SK-N-SH (cell line): ENCODE measurements at regions not wholly inside any gene's neighbourhood (a gene's known extent, or its start where the extent isn't known, plus 50 kb on each side); places are given as distances from the start of the nearest gene placed in this dataset.

Experiments
- CHD2 ChIP-seq: fragments of 150-350 bp; IDR thresholded peaks from 2 replicates; pipeline ENCODE4 v1.6.1; 2018; ENCODE audit warnings: low read length; ENCODE audit not compliant: partially characterized antibody
- ELF1 ChIP-seq: IDR thresholded peaks from 2 replicates; pipeline ENCODE4 v1.4.0; 2012
- EZH2phosphoT487 ChIP-seq: fragments of 200-600 bp; sonication (generic); IDR thresholded peaks from 2 replicates; pipeline ENCODE4 v1.6.1; 2017; ENCODE audit warnings: low read depth, mixed run types, mild to moderate bottlenecking, antibody characterized with exemption, moderate library complexity, borderline replicate concordance
- GATA2 ChIP-seq: sonication (generic); formaldehyde crosslinking; IDR thresholded peaks from 2 replicates; pipeline ENCODE4 v1.5.0; 2020; ENCODE audit warnings: mild to moderate bottlenecking, missing genetic modification reagents
- MAX ChIP-seq: IDR thresholded peaks from 2 replicates; pipeline ENCODE4 v1.4.0; 2012; ENCODE audit warnings: low read depth
- MEF2A ChIP-seq: IDR thresholded peaks from 2 replicates; pipeline ENCODE4 v1.4.0; 2012; ENCODE audit warnings: low read depth, borderline replicate concordance
- MXI1 ChIP-seq: IDR thresholded peaks from 2 replicates; pipeline ENCODE4 v1.6.1; 2012; ENCODE audit warnings: mild to moderate bottlenecking, low read depth, low read length, improper control_type of control experiment
- NRF1 ChIP-seq: IDR thresholded peaks from 2 replicates; pipeline ENCODE4 v1.6.1; 2012; ENCODE audit warnings: low read depth, mild to moderate bottlenecking, low read length
- RAD21 ChIP-seq: IDR thresholded peaks from 2 replicates; pipeline ENCODE4 v1.6.1; 2012; ENCODE audit warnings: mild to moderate bottlenecking, low read length
- SMC3 ChIP-seq: IDR thresholded peaks from 2 replicates; pipeline ENCODE4 v1.6.1; 2012; ENCODE audit warnings: low read depth, low read length, improper control_type of control experiment
- TAF1 ChIP-seq: IDR thresholded peaks from 2 replicates; pipeline ENCODE4 v1.6.1; 2012; ENCODE audit warnings: low read depth, mild to moderate bottlenecking, low read length, moderate library complexity, borderline replicate concordance
- TCF12 ChIP-seq: IDR thresholded peaks from 2 replicates; pipeline ENCODE4 v1.4.0; 2012
- ZBTB33 ChIP-seq: IDR thresholded peaks from 2 replicates; pipeline ENCODE4 v1.4.0; 2012; ENCODE audit warnings: low read depth, borderline replicate concordance
- TF ChIP-seq, protein P1 (sequence below): fragments of 200-600 bp; sonication (generic); IDR thresholded peaks from 2 replicates; pipeline ENCODE4 v1.6.1; 2017; ENCODE audit warnings: antibody characterized with exemption, mild to moderate bottlenecking, moderate library complexity

DNA sequence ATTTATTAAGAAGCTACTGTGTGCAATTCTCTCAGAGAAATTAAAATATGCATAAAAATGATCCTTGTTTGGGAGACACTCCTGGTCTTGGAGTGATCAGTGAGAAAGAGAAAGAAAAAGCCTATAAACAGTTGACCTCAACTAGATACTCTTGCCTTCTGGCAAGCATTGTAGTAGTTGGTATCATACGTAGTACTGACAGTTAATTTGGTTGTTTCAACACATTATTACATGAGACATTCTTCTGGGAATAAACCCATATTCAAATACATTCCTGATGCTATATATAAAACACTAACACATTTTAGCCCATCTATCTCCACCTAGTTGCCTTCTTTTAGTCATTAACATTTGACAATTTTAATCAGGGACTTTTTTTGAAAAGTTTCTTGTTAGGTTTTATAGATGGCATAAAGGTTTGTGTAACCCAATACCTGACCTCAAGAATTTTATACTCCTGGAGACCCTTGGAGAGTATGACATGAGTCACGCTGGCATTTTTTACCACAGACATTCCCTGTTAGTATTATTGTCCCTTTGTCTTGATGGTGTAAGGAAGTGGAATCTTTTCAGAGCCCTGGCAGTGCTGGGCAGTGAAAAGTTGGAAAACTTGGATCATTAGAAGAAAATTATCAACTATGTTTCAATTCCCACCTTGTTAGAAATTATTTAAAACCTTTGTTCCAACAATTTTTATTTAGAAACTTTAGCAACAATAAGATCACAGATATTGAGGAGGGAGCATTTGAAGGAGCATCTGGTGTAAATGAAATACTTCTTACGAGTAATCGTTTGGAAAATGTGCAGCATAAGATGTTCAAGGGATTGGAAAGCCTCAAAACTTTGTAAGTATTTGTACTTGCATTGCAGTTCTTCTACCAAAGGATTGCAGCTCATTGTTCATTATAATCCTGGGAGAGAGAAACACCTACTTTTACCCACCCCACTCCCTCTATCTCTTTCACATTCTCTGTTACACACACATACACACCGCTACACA lies 167.1 kb upstream of the PACRGL start:
- TF ChIP-seq SMC3 (no peak), MAX (no peak), NRF1 (no peak), ELF1 (no peak), TCF12 (no peak), EZH2phosphoT487 (no peak), ZBTB33 (no peak), GATA2 (CRISPR knock-in tag) (no peak), RAD21 (no peak), MEF2A (no peak), TAF1 (no peak), MXI1 (no peak), CHD2 (no peak)
- TF ChIP-seq, protein P1, sequence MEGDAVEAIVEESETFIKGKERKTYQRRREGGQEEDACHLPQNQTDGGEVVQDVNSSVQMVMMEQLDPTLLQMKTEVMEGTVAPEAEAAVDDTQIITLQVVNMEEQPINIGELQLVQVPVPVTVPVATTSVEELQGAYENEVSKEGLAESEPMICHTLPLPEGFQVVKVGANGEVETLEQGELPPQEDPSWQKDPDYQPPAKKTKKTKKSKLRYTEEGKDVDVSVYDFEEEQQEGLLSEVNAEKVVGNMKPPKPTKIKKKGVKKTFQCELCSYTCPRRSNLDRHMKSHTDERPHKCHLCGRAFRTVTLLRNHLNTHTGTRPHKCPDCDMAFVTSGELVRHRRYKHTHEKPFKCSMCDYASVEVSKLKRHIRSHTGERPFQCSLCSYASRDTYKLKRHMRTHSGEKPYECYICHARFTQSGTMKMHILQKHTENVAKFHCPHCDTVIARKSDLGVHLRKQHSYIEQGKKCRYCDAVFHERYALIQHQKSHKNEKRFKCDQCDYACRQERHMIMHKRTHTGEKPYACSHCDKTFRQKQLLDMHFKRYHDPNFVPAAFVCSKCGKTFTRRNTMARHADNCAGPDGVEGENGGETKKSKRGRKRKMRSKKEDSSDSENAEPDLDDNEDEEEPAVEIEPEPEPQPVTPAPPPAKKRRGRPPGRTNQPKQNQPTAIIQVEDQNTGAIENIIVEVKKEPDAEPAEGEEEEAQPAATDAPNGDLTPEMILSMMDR, result no peak
